Endothelial cell of umbilical vein (primary cell): ENCODE measurements at regions not wholly inside any gene's neighbourhood (a gene's known extent, or its start where the extent isn't known, plus 50 kb on each side); places are given as distances from the start of the nearest gene placed in this dataset.

Source experiments
- BruUV-seq: library from RNA; stranded (reverse); fragments of 400-500 nt; replicated peaks from 2 replicates; lab custom pipeline; 2021; lab: Mats Ljungman, UMichigan
- CTCF ChIA-PET: fragments of 300-600, 350-600 bp; sonication (Branson Sonifier 250); formaldehyde crosslinking; loops from one replicate; lab custom pipeline; 2021; ENCODE audit warnings: antibody characterized with exemption, inconsistent platforms; lab: Charles Lee
- POLR2A ChIA-PET: fragments of 300-600, 350-600 bp; sonication (Branson Sonifier 250); formaldehyde crosslinking; loops from one replicate; lab custom pipeline; 2021; ENCODE audit warnings: antibody characterized with exemption, inconsistent platforms; lab: Charles Lee
- DNase-seq: peaks from one replicate; pipeline ENCODE4 v3.0.0-alpha.2; 2011; ENCODE audit warnings: low read depth, low spot score
- FAIRE-seq: peaks from 2 replicates; lab custom pipeline; 2011; peaks lifted over from hg19 to GRCh38; lab: Jason Lieb, UNC
- H2AFZ ChIP-seq: 2 replicates; pipeline ENCODE4 v1.6.0; 2012; ENCODE audit warnings: low read depth, low read length, control low read depth, inconsistent platforms
- H3K27ac ChIP-seq: 2 replicates; pipeline ENCODE4 v1.5.1; 2011; ENCODE audit warnings: low read depth, mild to moderate bottlenecking, control low read depth, low read length, moderate library complexity; ENCODE audit not compliant: insufficient read depth
- H3K27me3 ChIP-seq, 2 experiments: 2 replicates each; pipeline versions ENCODE4 v1.6.0 to v1.6.1; 2011; ENCODE audit warnings: low read length in 2 of 2, mixed read lengths in 1 of 2; ENCODE audit not compliant: control insufficient read depth in 2 of 2, insufficient read depth in 2 of 2
- H3K36me3 ChIP-seq, 2 experiments: 2 replicates in 1 of 2; 3 replicates in 1 of 2; pipeline ENCODE4 v1.5.1; 2011; ENCODE audit warnings: low read length in 2 of 2, mild to moderate bottlenecking in 1 of 2, moderate library complexity in 1 of 2; ENCODE audit not compliant: control insufficient read depth in 2 of 2, insufficient read depth in 2 of 2; ENCODE audit errors: extremely low read depth in 1 of 2
- H3K4me1 ChIP-seq: 3 replicates; pipeline ENCODE4 v1.5.1; 2011; ENCODE audit warnings: mild to moderate bottlenecking, low read length; ENCODE audit not compliant: control insufficient read depth, insufficient read depth; ENCODE audit errors: extremely low read depth
- H3K4me2 ChIP-seq: 2 replicates; pipeline ENCODE4 v1.6.1; 2011; ENCODE audit warnings: low read length, control low read depth, mixed read lengths; ENCODE audit not compliant: insufficient read depth
- H3K4me3 ChIP-seq, 3 experiments: fragments of 200-600 bp in 1 of 3; sonication (generic), shearing (Covaris generic) in 1 of 3; replicated peaks in 1 of 3; 2 replicates each; pipeline ENCODE4 v1.5.1; 2011 to 2016; ENCODE audit warnings: control low read depth in 3 of 3, low read length in 3 of 3, mild to moderate bottlenecking in 2 of 3, inconsistent platforms in 1 of 3, low read depth in 1 of 3, moderate library complexity in 1 of 3; ENCODE audit not compliant: insufficient read depth in 1 of 3
- H3K79me2 ChIP-seq: 2 replicates; pipeline ENCODE4 v1.6.0; 2012; ENCODE audit warnings: low read length, inconsistent platforms; ENCODE audit not compliant: control insufficient read depth, insufficient read depth
- H3K9ac ChIP-seq: replicated peaks from 2 replicates; pipeline ENCODE3; 2011; ENCODE audit warnings: low read length, control low read depth; ENCODE audit not compliant: insufficient read depth; ENCODE audit errors: extremely low read depth
- H3K9me1 ChIP-seq: replicated peaks from 3 replicates; pipeline ENCODE4 v1.6.0; 2011; ENCODE audit warnings: mild to moderate bottlenecking, low read length; ENCODE audit not compliant: control insufficient read depth, insufficient read depth; ENCODE audit errors: extremely low read depth
- H3K9me3 ChIP-seq: replicated peaks from 2 replicates; pipeline ENCODE4 v1.5.1; 2012; ENCODE audit warnings: low read length, inconsistent platforms; ENCODE audit not compliant: control insufficient read depth, insufficient read depth
- H4K20me1 ChIP-seq: replicated peaks from 2 replicates; pipeline ENCODE3; 2011; ENCODE audit warnings: mild to moderate bottlenecking, low read length; ENCODE audit not compliant: control insufficient read depth, insufficient read depth; ENCODE audit errors: extremely low read depth
- CTCF ChIP-seq, 2 donors: IDR thresholded peaks; 1 replicate in 1 of 2; 2 replicates in 1 of 2; pipeline ENCODE4 v1.5.1; 2011; ENCODE audit warnings: low read length in 2 of 2, mild to moderate bottlenecking in 2 of 2, moderate library complexity in 2 of 2, control low read depth in 1 of 2, inconsistent platforms in 1 of 2, low read depth in 1 of 2; ENCODE audit not compliant: insufficient read depth in 1 of 2; ENCODE audit errors: extremely low read depth in 1 of 2
- EZH2 ChIP-seq: IDR thresholded peaks from 2 replicates; pipeline ENCODE4 v1.6.1; 2012; ENCODE audit warnings: borderline replicate concordance, low read depth, mild to moderate bottlenecking, moderate library complexity, low read length, inconsistent platforms; ENCODE audit not compliant: severe bottlenecking
- FOS ChIP-seq: IDR thresholded peaks from 2 replicates; pipeline ENCODE4 v1.6.1; 2011; ENCODE audit warnings: mild to moderate bottlenecking, low read length, moderate library complexity, borderline replicate concordance; ENCODE audit not compliant: insufficient read depth
- GATA2 ChIP-seq: IDR thresholded peaks from 2 replicates; pipeline ENCODE4 v1.7.0; 2011; ENCODE audit warnings: low read depth, mild to moderate bottlenecking, moderate library complexity, mixed read lengths, low read length; ENCODE audit not compliant: insufficient read length, insufficient read depth
- JUN ChIP-seq: IDR thresholded peaks from 2 replicates; pipeline ENCODE4 v1.6.1; 2011; ENCODE audit warnings: borderline replicate concordance, low read depth; ENCODE audit not compliant: insufficient read length, insufficient read depth
- MAX ChIP-seq: IDR thresholded peaks from 2 replicates; pipeline ENCODE4 v1.6.1; 2011; ENCODE audit not compliant: insufficient read depth, insufficient read length
- MYC ChIP-seq: IDR thresholded peaks from one replicate; pipeline ENCODE4 v1.6.1; 2011; ENCODE audit warnings: mild to moderate bottlenecking, low read depth, low read length
- POLR2A ChIP-seq: IDR thresholded peaks from 2 replicates; pipeline ENCODE4 v1.6.1; 2012; ENCODE audit warnings: low read depth, mild to moderate bottlenecking, control low read depth, low read length
- POLR2AphosphoS5 ChIP-seq: IDR thresholded peaks from 2 replicates; pipeline ENCODE4 v1.6.1; 2012; ENCODE audit warnings: low read depth, mild to moderate bottlenecking, control low read depth, low read length, moderate library complexity; ENCODE audit not compliant: insufficient read depth
- dilution Hi-C: fragments of 300-500 bp; cut with MboI; formaldehyde crosslinking; loops from one replicate; pipeline ENCODE4 v1.15.0; 2019; ENCODE audit warnings: low sequenced_read_pairs; ENCODE audit not compliant: extremely low pct_ligation_motif_present
- intact Hi-C: fragments of 100-400 bp; cut with micrococcal nuclease; formaldehyde crosslinking; loops from one replicate; pipeline ENCODE4 v1.10.0; 2022

GRCh38 chr4:132125131-132125530 is 1024.0 kb upstream of the PCDH10 start:
- H3K27me3 ChIP-seq, result no peaks in the 10 kb centered on the region
- H3K36me3 ChIP-seq, result no peaks in the 10 kb centered on the region
- H3K9me3 ChIP-seq, result no peaks in the 10 kb centered on the region
- CTCF ChIA-PET, result no interaction called here
- H3K9me1 ChIP-seq, result no peaks in the 10 kb centered on the region
- H3K4me1 ChIP-seq, result no peaks in the 10 kb centered on the region
- dilution Hi-C loops, result no loop called here
- TF ChIP-seq JUN (no peak), FOS (no peak), EZH2 (no peak), MAX (no peak), POLR2AphosphoS5 (no peak), CTCF (IDR thresholded peaks at IDR 0.05; ENCODE audit: extremely low read depth in 1 of 2, insufficient read depth in 1 of 2, low read depth in 1 of 2, low read length in 2 of 2) (no peak), MYC (no peak), POLR2A (no peak), GATA2 (no peak)
- intact Hi-C loops, result no loop called here
- no peak overlapping the region for H3K9ac ChIP-seq
- H4K20me1 ChIP-seq, result no peaks in the 10 kb centered on the region
- no peak overlapping the region for H3K27ac ChIP-seq
- no peak for FAIRE-seq
- no TSS peak for BruUV-seq
- no peak overlapping the region for H3K4me3 ChIP-seq
- POLR2A ChIA-PET, result no interaction called here
- DNase-seq, result no peak
- H3K79me2 ChIP-seq, result no peaks in the 10 kb centered on the region
- H2AFZ ChIP-seq, result no peak overlapping the region
- H3K4me2 ChIP-seq, result no peak overlapping the region
